Right lobe of liver (tissue), 6 donors: ENCODE measurements at regions not wholly inside any gene's neighbourhood (a gene's known extent, or its start where the extent isn't known, plus 50 kb on each side); places are given as distances from the start of the nearest gene placed in this dataset.

ENCODE experiments used
- ATAC-seq, 4 donors: fragments of 200-7000 bp; cut with Tn5 transposase; one replicate each; pipeline ENCODE4 v1.9.1; 2020; ENCODE audit warnings: mild to moderate bottlenecking in 4 of 4, moderate library complexity in 4 of 4
- DNase-seq, 3 donors: peaks; one replicate each; pipeline ENCODE4 v3.0.0-alpha.2; 2020
- H3K27ac ChIP-seq, 3 donors: fragments of 200-600 bp; one replicate each; pipeline ENCODE4 v1.8.0; 2022
- H3K27me3 ChIP-seq, 2 donors: fragments of 200-600 bp; one replicate each; pipeline ENCODE4 v1.8.0; 2022
- H3K36me3 ChIP-seq, 4 donors: fragments of 200-600 bp; sonication (generic) in 1 of 4; one replicate each; pipeline versions ENCODE4 v1.5.1 to v1.8.0; 2017 to 2022; ENCODE audit warnings: control low read depth in 1 of 4
- H3K4me1 ChIP-seq, 4 donors: fragments of 200-600 bp; sonication (generic) in 1 of 4; one replicate each; pipeline versions ENCODE4 v1.5.1 to v1.8.0; 2017 to 2022; ENCODE audit warnings: control low read depth in 1 of 4
- H3K4me3 ChIP-seq, 3 donors: fragments of 200-600 bp; one replicate each; pipeline ENCODE4 v1.8.0; 2022
- H3K9me3 ChIP-seq, 4 donors: fragments of 200-600 bp; sonication (generic) in 1 of 4; one replicate each; pipeline versions ENCODE4 v1.5.1 to v1.8.0; 2017 to 2022; ENCODE audit warnings: control low read depth in 1 of 4
- CTCF ChIP-seq, 4 donors: fragments of 200-600 bp in 3 of 4; fragments of 450-650 bp in 1 of 4; IDR thresholded peaks; one replicate each; pipeline versions ENCODE4 v1.5.1 to v1.8.0; 2016 to 2022; ENCODE audit warnings: antibody characterized with exemption in 4 of 4, mild to moderate bottlenecking in 2 of 4
- POLR2A ChIP-seq: fragments of 450-650 bp; IDR thresholded peaks from one replicate; pipeline ENCODE4 v1.6.1; 2017; ENCODE audit warnings: antibody characterized with exemption, mild to moderate bottlenecking
- WGBS: methylation state at CpG from one replicate; pipeline ENCODE4 v1.1.6; 2018; ENCODE audit warnings: low coverage, low lambda C conversion rate; ENCODE audit not compliant: insufficient coverage; ENCODE audit errors: missing lambda C conversion rate; 5-methylcytosine and 5-hydroxymethylcytosine counted together
- intact Hi-C, 2 donors: fragments of 100-400 bp; cut with DNase I; formaldehyde crosslinking; loops; one replicate each; pipeline versions ENCODE4 v1.11.2 to v1.14.1; 2022
- donor health status: DM: no; HTN: yes; CAD: no.
- donor health status: DM: no; HTN: no; CAD: no.
- donor health status: DM: no; HTN: no; CAD: no.
- donor health status: DM: no; HTN: yes; CAD: no.
- donor health status: DM: no; HTN: yes; CAD: no.

DNA sequence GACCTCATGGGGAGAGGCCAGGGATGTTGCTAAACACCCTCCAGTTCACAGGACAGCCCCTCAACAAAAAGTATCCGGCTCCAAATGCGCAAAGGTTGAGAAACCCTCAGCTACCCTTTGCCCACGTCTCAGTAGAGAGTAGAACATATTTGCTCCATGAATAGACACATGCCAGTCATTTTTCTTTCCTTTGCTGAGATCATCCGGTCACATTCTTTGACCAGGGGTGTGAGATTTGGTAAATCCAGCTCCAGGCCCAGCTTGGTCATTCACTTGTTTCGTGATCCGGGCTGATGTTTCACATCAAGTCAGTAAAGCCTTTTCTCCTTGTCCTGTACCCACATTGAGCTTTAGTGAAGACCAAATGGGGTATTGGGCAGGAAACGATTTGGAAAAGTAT, 83.6 kb upstream of the LHX5 start:
- WGBS = 46% methylated on average over 7 of the region's 7 CpGs
- intact Hi-C loops = no loop called here
- TF ChIP-seq POLR2A (no peak), CTCF (IDR thresholded peaks at IDR 0.05) (no peak)
- no peaks in the 10 kb centered on the region for H3K9me3 ChIP-seq
- H3K4me1 ChIP-seq = no peaks in the 10 kb centered on the region
- no peaks in the 10 kb centered on the region for H3K27me3 ChIP-seq
- no peak overlapping the region for H3K4me3 ChIP-seq
- ATAC-seq (no peak), DNase-seq (no peak)
- H3K27ac ChIP-seq = no peak overlapping the region
- no peaks in the 10 kb centered on the region for H3K36me3 ChIP-seq

- Histone ChIP-seq H3K4me1 (no peaks in the 10 kb centered on the region), H3K9me3 (no peaks in the 10 kb centered on the region), H3K27ac (no peak overlapping the region), H3K27me3 (no peaks in the 10 kb centered on the region), H3K36me3 (no peaks in the 10 kb centered on the region), H3K4me3 (no peak overlapping the region)
- intact Hi-C loops = no loop called here
- 50% methylated on average over 4 of the region's 8 CpGs for WGBS
- TF ChIP-seq CTCF (IDR thresholded peaks at IDR 0.05) = no peak
- TF ChIP-seq POLR2A = no peak
- ATAC-seq (no peak), DNase-seq (no peak)
Observed at GRCh38 chr12:113552760-113553159, 81.1 kb upstream of the LHX5 start.

- no peak overlapping the region for H3K4me3 ChIP-seq
- H3K9me3 ChIP-seq = no peaks in the 10 kb centered on the region
- intact Hi-C loops = no loop called here
- no peaks in the 10 kb centered on the region for H3K27me3 ChIP-seq
- no peaks in the 10 kb centered on the region for H3K4me1 ChIP-seq
- ATAC-seq (no peak), DNase-seq (no peak)
- TF ChIP-seq CTCF (IDR thresholded peaks at IDR 0.05) = no peak
- no peak for TF ChIP-seq POLR2A
- H3K36me3 ChIP-seq = no peaks in the 10 kb centered on the region
- WGBS = 39% methylated on average over 3 of the region's 4 CpGs
- H3K27ac ChIP-seq = no peak overlapping the region
Observed at GRCh38 chr12:113551563-113551962, 79.9 kb upstream of the LHX5 start.

DNA sequence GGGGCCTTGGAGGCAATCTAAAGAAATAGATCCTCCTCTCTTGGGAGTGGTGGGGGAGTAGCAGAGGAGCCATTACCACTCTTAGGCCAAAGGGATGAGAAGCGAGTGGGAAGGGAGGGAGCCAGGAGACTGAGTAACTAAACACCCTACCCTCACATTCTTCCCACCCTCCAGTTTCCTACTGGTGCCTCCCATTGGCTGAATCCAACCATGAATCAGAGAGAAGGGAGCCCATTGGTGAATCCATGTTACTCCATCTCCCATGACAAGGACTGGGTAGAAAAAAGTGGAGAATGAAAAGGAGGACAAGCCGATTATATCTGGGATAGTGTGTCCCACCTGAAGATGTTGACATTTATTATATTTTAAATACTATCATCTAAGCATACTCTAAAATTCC, 76.8 kb upstream of the LHX5 start:
- Histone ChIP-seq H3K4me1 (no peaks in the 10 kb centered on the region), H3K9me3 (no peaks in the 10 kb centered on the region), H3K36me3 (no peaks in the 10 kb centered on the region), H3K27ac (no peak overlapping the region), H3K4me3 (no peak overlapping the region), H3K27me3 (no peaks in the 10 kb centered on the region)
- intact Hi-C loops = no loop called here
- 53% methylated on average over 2 of the region's 2 CpGs for WGBS
- TF ChIP-seq CTCF (IDR thresholded peaks at IDR 0.05) = no peak
- no peak for TF ChIP-seq POLR2A
- DNase-seq (no peak), ATAC-seq (no peak)
